GM12878 (cell line): ENCODE measurements at regions not wholly inside any gene's neighbourhood (a gene's known extent, or its start where the extent isn't known, plus 50 kb on each side); places are given as distances from the start of the nearest gene placed in this dataset.

Experiments
- ATAC-seq: fragments of 200-7000 bp; cut with Tn5 transposase; 3 replicates; pipeline ENCODE4 v1.9.1; 2020; ENCODE audit warnings: mild to moderate bottlenecking, moderate library complexity
- BruUV-seq: library from RNA; stranded (reverse); fragments of 400-500 nt; replicated peaks from 2 replicates; lab custom pipeline; 2021; lab: Mats Ljungman, UMichigan
- CTCF ChIA-PET: fragments of 300-600 bp; sonication (Branson Sonifier 250); formaldehyde crosslinking; extraction: SDS; loops from one replicate; lab custom pipeline; 2021; ENCODE audit warnings: inconsistent platforms; lab: Yijun Ruan, JAX
- POLR2A ChIA-PET: fragments of 350-600 bp; formaldehyde crosslinking; extraction: SDS; loops from one replicate; lab custom pipeline; 2021; ENCODE audit warnings: inconsistent platforms; lab: Charles Lee
- RAD21 ChIA-PET: fragments of 300-600 bp; sonication (Branson Sonifier 250); formaldehyde crosslinking; loops from one replicate; lab custom pipeline; 2023; ENCODE audit warnings: antibody characterized with exemption; ENCODE audit not compliant: unreplicated experiment; lab: Charles Lee
- SMC1A ChIA-PET: fragments of 300-600 bp; sonication (Branson Sonifier 250); formaldehyde crosslinking; loops from one replicate; lab custom pipeline; 2023; ENCODE audit not compliant: unreplicated experiment, uncharacterized antibody; lab: Charles Lee
- DNase-seq: peaks from one replicate; pipeline ENCODE4 v3.0.0-alpha.2; 2011; ENCODE audit warnings: low read depth, low spot score
- FAIRE-seq: peaks from 3 replicates; lab custom pipeline; 2011; peaks lifted over from hg19 to GRCh38; lab: Jason Lieb, UNC
- H2AFZ ChIP-seq: 2 replicates; pipeline ENCODE4 v1.6.0; 2011; ENCODE audit warnings: low read depth, low read length, control low read depth; ENCODE audit not compliant: control insufficient read depth
- H3K27ac ChIP-seq: 2 replicates; pipeline ENCODE4 v1.5.1; 2011; ENCODE audit warnings: control low read depth; ENCODE audit not compliant: control insufficient read depth, insufficient read depth
- H3K27me3 ChIP-seq, 2 experiments: replicated peaks in 1 of 2; 2 replicates each; pipeline versions ENCODE4 v1.6.0 to v1.6.1; 2011; ENCODE audit warnings: low read length in 1 of 2; ENCODE audit not compliant: control insufficient read depth in 2 of 2, insufficient read depth in 2 of 2
- H3K36me3 ChIP-seq, 2 experiments: 2 replicates each; pipeline ENCODE4 v1.5.1; 2011; ENCODE audit warnings: low read length in 1 of 2; ENCODE audit not compliant: control insufficient read depth in 2 of 2, insufficient read depth in 2 of 2
- H3K4me1 ChIP-seq: 2 replicates; pipeline ENCODE4 v1.6.1; 2011; ENCODE audit warnings: mild to moderate bottlenecking, low read length, moderate library complexity, mixed read lengths; ENCODE audit not compliant: control insufficient read depth, insufficient read depth
- H3K4me2 ChIP-seq: 2 replicates; pipeline ENCODE4 v1.6.0; 2011; ENCODE audit warnings: control low read depth; ENCODE audit not compliant: control insufficient read depth, insufficient read depth
- H3K4me3 ChIP-seq: fragments of 200-600 bp; sonication (generic); 2 replicates; pipeline ENCODE4 v1.5.1; 2016
- H3K79me2 ChIP-seq: 2 replicates; pipeline ENCODE4 v1.6.0; 2011; ENCODE audit warnings: low read length; ENCODE audit not compliant: control insufficient read depth, insufficient read depth
- H3K9ac ChIP-seq: 2 replicates; pipeline ENCODE4 v1.8.0; 2011; ENCODE audit warnings: low read length, control low read depth, mixed read lengths; ENCODE audit not compliant: control insufficient read depth, insufficient read depth
- H3K9me3 ChIP-seq: replicated peaks from 3 replicates; pipeline ENCODE4 v1.5.1; 2011; ENCODE audit warnings: mild to moderate bottlenecking, low read length; ENCODE audit not compliant: control insufficient read depth, insufficient read depth
- H4K20me1 ChIP-seq: 2 replicates; pipeline ENCODE4 v1.6.0; 2011; ENCODE audit not compliant: control insufficient read depth, insufficient read depth
- EP300 ChIP-seq, 2 experiments: fragments of 150-350 bp in 1 of 2; IDR thresholded peaks; 2 replicates each; pipeline ENCODE4 v1.6.1; 2011 to 2012; ENCODE audit warnings: low read depth in 2 of 2, low read length in 2 of 2, borderline replicate concordance in 1 of 2, improper control_type of control experiment in 1 of 2, inconsistent platforms in 1 of 2; ENCODE audit not compliant: control insufficient read depth in 1 of 2
- PBX3 ChIP-seq: IDR thresholded peaks from 2 replicates; pipeline ENCODE4 v1.6.1; 2011; ENCODE audit warnings: mild to moderate bottlenecking, low read depth, low read length, moderate library complexity; ENCODE audit not compliant: insufficient replicate concordance
- REST ChIP-seq: IDR thresholded peaks from 2 replicates; pipeline ENCODE4 v1.6.1; 2012; ENCODE audit warnings: mild to moderate bottlenecking, low read depth, low read length
- SIX5 ChIP-seq: IDR thresholded peaks from 2 replicates; pipeline ENCODE4 v1.6.1; 2011; ENCODE audit warnings: mild to moderate bottlenecking, low read depth, low read length, moderate library complexity; ENCODE audit not compliant: severe bottlenecking
- STAT3 ChIP-seq: IDR thresholded peaks from 2 replicates; pipeline ENCODE4 v1.6.1; 2011; ENCODE audit warnings: low read depth, low read length, improper control_type of control experiment
- SUPT20H ChIP-seq: IDR thresholded peaks from 2 replicates; pipeline ENCODE4 v1.6.1; 2011; ENCODE audit warnings: low read depth, mild to moderate bottlenecking, low read length, moderate library complexity, borderline replicate concordance; ENCODE audit not compliant: control insufficient read depth
- in situ Hi-C: fragments of 300-500 bp; cut with MboI; formaldehyde crosslinking; loops from 9 replicates; pipeline ENCODE4 v1.14.3; 2018; ENCODE audit warnings: mixed read lengths
- intact Hi-C: fragments of 100-400 bp; cut with micrococcal nuclease; formaldehyde crosslinking; loops from one replicate; pipeline ENCODE4 v1.14.2; 2022; ENCODE audit not compliant: unreplicated experiment

GRCh38 chr17:70829876-70830275 lies 660.5 kb downstream of the KCNJ2 start:
- POLR2A ChIA-PET: no interaction called here
- BruUV-seq: no TSS peak

More at GRCh38 chr17:70829876-70830275, 660.5 kb downstream of the KCNJ2 start:
- intact Hi-C loops: loop anchor here (10.0 kb wide), 1 partner anchor 55 kb away; no protein-coding TSS in a partner anchor
- no peak overlapping the region for H3K9ac ChIP-seq
- H4K20me1 ChIP-seq: no peaks in the 10 kb centered on the region
- TF ChIP-seq STAT3 (no peak), SUPT20H (no peak), PBX3 (no peak), SIX5 (no peak), REST (no peak), EP300 (IDR thresholded peaks at IDR 0.05; ENCODE audit: borderline replicate concordance in 1 of 2, control insufficient read depth in 1 of 2, low read depth in 2 of 2, low read length in 2 of 2) (no peak)
- TF ChIP-seq, all 136 proteins: peak for 0
- no peaks in the 10 kb centered on the region for H3K36me3 ChIP-seq
- SMC1A ChIA-PET: interaction anchor here (1.0 kb wide), 1 partner anchor 63 kb away, joined by 4 read pairs; no protein-coding TSS in a partner anchor
- no peak for FAIRE-seq
- H2AFZ ChIP-seq: no peak overlapping the region
- RAD21 ChIA-PET: no interaction called here
- no peak overlapping the region for H3K4me3 ChIP-seq
- DNase-seq: no peak
- in situ Hi-C loops: no loop called here
- H3K4me2 ChIP-seq: no peak overlapping the region
- no peak overlapping the region for H3K27ac ChIP-seq
- H3K4me1 ChIP-seq: no peaks in the 10 kb centered on the region
- no peaks in the 10 kb centered on the region for H3K9me3 ChIP-seq
- ATAC-seq: no peak
- CTCF ChIA-PET: no interaction called here
- no peaks in the 10 kb centered on the region for H3K27me3 ChIP-seq
- H3K79me2 ChIP-seq: no peaks in the 10 kb centered on the region
